AG08395 (cell line): ENCODE measurements at regions not wholly inside any gene's neighbourhood (a gene's known extent, or its start where the extent isn't known, plus 50 kb on each side); places are given as distances from the start of the nearest gene placed in this dataset.

Experiments
- DNase-seq: peaks from one replicate; pipeline ENCODE4 v3.0.0; 2012; ENCODE audit warnings: mixed read lengths, low spot score

DNA sequence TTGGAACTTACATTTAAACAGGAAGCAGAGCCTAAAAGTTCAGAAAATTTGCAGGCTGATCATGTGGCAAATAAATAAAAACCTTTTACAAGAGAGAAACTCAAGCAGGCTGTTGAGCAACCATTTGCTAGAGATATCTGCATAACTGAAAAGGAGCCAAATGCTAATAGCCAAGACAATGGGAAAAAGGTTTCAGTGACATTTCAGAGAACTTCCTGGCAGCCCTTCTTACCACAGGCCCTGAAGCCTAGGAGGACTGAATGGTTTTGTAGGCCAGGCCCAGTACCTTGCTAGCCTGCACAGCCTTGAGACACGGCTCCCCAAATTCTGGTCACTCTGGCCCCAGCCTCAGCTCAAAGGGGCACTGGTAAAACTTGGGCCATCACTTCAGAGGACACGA, 945.1 kb downstream of the ADGRL3 start:
- DNase-seq = no peak

GRCh38 chr4:62144431-62144830, 944.3 kb downstream of the ADGRL3 start:
- no peak for DNase-seq

DNA sequence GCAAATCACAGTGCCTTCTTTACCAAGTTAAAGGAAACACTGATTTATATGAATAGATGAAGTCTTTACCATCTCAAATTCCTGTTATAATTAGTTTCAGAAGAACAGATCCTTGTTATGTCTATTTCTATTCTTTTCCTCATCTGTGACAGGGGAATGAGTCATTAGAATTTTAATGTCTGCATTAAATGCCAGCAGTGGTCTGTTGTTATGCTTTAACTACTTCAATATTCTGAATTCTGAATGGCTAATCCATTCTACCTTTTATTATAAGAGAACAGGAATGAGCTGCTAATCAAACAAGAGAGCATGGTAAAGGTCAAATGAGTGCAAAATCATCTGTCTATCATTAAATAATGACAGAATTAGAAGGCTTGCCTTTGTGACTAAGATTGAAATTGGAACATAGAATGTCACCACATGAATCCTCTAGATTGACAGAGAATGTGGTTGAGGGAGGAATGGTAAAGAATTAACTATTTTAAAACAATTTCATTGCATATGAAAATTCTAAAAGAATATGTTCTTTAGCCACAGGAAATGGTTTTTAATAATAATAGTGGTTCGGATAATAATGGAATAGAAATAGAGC, 935.5 kb downstream of the ADGRL3 start:
- DNase-seq = no peak

- DNase-seq = no peak
Measured at GRCh38 chr4:62133977-62134376, 933.9 kb downstream of the ADGRL3 start.

- no peak for DNase-seq
Measured at GRCh38 chr4:62133101-62133897, 933.2 kb downstream of the ADGRL3 start.

GRCh38 chr4:62131049-62131448, 930.9 kb downstream of the ADGRL3 start:
- no peak for DNase-seq

DNA sequence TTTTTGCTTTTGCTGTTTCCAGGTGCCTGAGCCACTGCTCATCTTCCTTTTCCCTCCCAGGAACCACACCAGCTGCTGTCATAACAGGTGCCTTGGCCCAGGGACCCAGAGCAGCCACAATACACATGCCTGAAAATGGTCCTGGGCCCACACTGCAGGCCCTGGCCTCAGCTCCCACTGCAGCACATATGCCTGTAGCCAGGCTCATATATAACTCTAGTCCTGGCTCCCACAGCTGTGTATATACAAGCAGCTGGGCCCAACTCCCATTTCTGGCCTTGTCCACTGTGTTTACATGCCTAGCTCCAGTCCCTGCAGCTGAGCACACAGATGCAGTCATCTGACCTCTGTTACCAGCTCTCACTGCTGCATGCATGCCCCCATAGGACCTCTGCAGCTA, 930.5 kb downstream of the ADGRL3 start:
- no peak for DNase-seq

DNA sequence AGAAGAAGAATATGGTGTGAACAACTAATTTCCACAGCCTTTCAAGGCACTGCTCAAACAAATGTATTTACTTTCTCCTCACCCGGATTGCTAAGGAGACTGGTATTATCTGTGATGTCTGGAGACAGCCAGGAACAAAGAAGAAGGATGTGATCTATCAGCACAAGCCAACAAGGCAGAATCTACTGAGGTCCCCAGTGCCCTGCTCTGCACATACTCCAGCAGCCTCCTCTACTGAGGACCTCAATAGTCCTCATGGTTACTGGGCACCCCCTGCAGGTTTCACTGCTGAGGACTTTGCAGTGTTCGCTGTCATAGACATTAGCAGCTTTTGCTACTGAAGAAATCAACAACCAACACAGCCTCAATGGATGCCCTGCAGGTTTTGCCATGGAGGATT, 930.1 kb downstream of the ADGRL3 start:
- no peak for DNase-seq
